ENCODE measurements at regions not wholly inside any gene's neighbourhood (a gene's known extent, or its start where the extent isn't known, plus 50 kb on each side); places are given as distances from the start of the nearest gene placed in this dataset.

DNA sequence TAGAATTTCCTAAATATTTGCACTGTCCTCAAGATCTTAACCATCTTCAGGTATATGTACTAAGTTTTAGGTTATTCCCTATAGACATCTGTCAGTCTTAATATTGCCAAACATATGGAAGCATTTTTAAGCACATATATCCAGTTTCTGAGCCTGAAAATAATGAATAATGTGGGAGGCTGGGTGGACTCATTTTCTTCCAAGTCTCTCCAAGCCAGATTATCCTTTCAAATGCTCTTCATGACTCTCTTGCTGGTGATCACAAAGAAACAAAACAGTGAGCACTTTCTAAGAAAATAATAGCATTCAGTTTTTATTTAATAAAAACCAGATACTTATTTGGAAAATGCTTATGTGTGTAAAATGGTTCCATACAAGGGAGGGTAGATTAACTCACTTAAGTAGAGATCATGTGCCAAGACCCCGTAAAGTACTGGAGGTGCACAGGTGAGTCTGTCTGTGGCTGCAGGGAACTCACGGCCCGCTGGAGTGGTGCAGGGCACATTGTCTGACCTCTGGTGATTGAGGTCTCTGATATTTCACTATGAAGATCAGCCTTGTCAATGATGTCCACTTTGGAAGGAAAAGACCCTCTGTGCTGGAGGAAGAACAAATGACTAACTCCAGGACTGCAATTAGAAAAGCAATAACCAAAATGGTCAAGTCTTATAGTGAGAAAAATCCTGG lies 161.6 kb downstream of the TMEM18 start:
- POLR2A ChIA-PET = no interaction called here
- BruUV-seq (replicated peaks) = no TSS peak
- CTCF ChIA-PET = no interaction called here

More for the DNA sequence above, 161.6 kb downstream of the TMEM18 start:
- Histone ChIP-seq H4K20me1 (ENCODE audit: insufficient read depth) (no peaks in the 10 kb centered on the region), H3K9me2 (ENCODE audit: insufficient read depth) (no peaks in the 10 kb centered on the region), H3K27ac (ENCODE audit: low read depth, low read length) (no peak overlapping the region), H3K79me2 (ENCODE audit: insufficient read depth, low read length) (no peaks in the 10 kb centered on the region), H3K4me1 (ENCODE audit: control insufficient read depth in 1 of 2, insufficient read depth in 2 of 2, low read length in 2 of 2) (no peaks in the 10 kb centered on the region), H3K9me3 (ENCODE audit: control insufficient read depth in 1 of 2, insufficient read depth in 1 of 2, low read depth in 1 of 2, low read length in 2 of 2) (no peaks in the 10 kb centered on the region), H3K4me2 (ENCODE audit: low read length) (no peak overlapping the region), H3K9ac (ENCODE audit: low read length) (no peak overlapping the region), H3K27me3 (ENCODE audit: insufficient read depth, low read length) (no peaks in the 10 kb centered on the region), H3K4me3 (replicated peaks in 1 of 2; ENCODE audit: low read depth in 1 of 2, low read length in 2 of 2) (no peak overlapping the region), H3K36me3 (ENCODE audit: control insufficient read depth in 1 of 2, insufficient read depth in 2 of 2, low read length in 2 of 2) (no peaks in the 10 kb centered on the region), H2AFZ (ENCODE audit: low read depth, low read length, poor library complexity, severe bottlenecking) (no peak overlapping the region)
- RAD21 ChIA-PET (ENCODE audit: low non-redundant PET in 1 of 2, low total read pairs in 2 of 2, uncharacterized antibody in 2 of 2, unreplicated experiment in 2 of 2) = no interaction called here
- no peak for TF ChIP-seq EZH2phosphoT487 (IDR thresholded peaks at IDR 0.05; ENCODE audit: borderline replicate concordance)
- TF ChIP-seq EGR1 (IDR thresholded peaks at IDR 0.05; ENCODE audit: low read depth) = no peak
- TF ChIP-seq RAD21 (IDR thresholded peaks at IDR 0.05; ENCODE audit: low read depth) = no peak
- no peak for TF ChIP-seq JUND (IDR thresholded peaks at IDR 0.05)
- TF ChIP-seq YY1 (IDR thresholded peaks at IDR 0.05; ENCODE audit: extremely low read depth, insufficient replicate concordance, low read depth, low read length) = no peak
- TF ChIP-seq ZNF274 (IDR thresholded peaks at IDR 0.05; ENCODE audit: low read depth, low read length) = no peak
- TF ChIP-seq, protein P1, sequence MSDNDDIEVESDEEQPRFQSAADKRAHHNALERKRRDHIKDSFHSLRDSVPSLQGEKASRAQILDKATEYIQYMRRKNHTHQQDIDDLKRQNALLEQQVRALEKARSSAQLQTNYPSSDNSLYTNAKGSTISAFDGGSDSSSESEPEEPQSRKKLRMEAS (IDR thresholded peaks at IDR 0.05) = no peak
- TF ChIP-seq POLR2A (IDR thresholded peaks at IDR 0.05; ENCODE audit: borderline replicate concordance, extremely low read depth, insufficient read depth, insufficient read length) = no peak
- TF ChIP-seq, protein P2, sequence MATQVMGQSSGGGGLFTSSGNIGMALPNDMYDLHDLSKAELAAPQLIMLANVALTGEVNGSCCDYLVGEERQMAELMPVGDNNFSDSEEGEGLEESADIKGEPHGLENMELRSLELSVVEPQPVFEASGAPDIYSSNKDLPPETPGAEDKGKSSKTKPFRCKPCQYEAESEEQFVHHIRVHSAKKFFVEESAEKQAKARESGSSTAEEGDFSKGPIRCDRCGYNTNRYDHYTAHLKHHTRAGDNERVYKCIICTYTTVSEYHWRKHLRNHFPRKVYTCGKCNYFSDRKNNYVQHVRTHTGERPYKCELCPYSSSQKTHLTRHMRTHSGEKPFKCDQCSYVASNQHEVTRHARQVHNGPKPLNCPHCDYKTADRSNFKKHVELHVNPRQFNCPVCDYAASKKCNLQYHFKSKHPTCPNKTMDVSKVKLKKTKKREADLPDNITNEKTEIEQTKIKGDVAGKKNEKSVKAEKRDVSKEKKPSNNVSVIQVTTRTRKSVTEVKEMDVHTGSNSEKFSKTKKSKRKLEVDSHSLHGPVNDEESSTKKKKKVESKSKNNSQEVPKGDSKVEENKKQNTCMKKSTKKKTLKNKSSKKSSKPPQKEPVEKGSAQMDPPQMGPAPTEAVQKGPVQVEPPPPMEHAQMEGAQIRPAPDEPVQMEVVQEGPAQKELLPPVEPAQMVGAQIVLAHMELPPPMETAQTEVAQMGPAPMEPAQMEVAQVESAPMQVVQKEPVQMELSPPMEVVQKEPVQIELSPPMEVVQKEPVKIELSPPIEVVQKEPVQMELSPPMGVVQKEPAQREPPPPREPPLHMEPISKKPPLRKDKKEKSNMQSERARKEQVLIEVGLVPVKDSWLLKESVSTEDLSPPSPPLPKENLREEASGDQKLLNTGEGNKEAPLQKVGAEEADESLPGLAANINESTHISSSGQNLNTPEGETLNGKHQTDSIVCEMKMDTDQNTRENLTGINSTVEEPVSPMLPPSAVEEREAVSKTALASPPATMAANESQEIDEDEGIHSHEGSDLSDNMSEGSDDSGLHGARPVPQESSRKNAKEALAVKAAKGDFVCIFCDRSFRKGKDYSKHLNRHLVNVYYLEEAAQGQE (IDR thresholded peaks at IDR 0.05; ENCODE audit: low read depth) = no peak
- TF ChIP-seq CEBPB (IDR thresholded peaks at IDR 0.05; ENCODE audit: low read depth) = no peak
- TF ChIP-seq, protein P3, sequence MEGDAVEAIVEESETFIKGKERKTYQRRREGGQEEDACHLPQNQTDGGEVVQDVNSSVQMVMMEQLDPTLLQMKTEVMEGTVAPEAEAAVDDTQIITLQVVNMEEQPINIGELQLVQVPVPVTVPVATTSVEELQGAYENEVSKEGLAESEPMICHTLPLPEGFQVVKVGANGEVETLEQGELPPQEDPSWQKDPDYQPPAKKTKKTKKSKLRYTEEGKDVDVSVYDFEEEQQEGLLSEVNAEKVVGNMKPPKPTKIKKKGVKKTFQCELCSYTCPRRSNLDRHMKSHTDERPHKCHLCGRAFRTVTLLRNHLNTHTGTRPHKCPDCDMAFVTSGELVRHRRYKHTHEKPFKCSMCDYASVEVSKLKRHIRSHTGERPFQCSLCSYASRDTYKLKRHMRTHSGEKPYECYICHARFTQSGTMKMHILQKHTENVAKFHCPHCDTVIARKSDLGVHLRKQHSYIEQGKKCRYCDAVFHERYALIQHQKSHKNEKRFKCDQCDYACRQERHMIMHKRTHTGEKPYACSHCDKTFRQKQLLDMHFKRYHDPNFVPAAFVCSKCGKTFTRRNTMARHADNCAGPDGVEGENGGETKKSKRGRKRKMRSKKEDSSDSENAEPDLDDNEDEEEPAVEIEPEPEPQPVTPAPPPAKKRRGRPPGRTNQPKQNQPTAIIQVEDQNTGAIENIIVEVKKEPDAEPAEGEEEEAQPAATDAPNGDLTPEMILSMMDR (IDR thresholded peaks at IDR 0.05 in 2 of 3, conservative IDR thresholded peaks at IDR 0.05 in 1 of 3; ENCODE audit: borderline replicate concordance in 1 of 3, insufficient read depth in 1 of 3, low read depth in 2 of 3, low read length in 2 of 3) = no peak
- TF ChIP-seq, protein P4, sequence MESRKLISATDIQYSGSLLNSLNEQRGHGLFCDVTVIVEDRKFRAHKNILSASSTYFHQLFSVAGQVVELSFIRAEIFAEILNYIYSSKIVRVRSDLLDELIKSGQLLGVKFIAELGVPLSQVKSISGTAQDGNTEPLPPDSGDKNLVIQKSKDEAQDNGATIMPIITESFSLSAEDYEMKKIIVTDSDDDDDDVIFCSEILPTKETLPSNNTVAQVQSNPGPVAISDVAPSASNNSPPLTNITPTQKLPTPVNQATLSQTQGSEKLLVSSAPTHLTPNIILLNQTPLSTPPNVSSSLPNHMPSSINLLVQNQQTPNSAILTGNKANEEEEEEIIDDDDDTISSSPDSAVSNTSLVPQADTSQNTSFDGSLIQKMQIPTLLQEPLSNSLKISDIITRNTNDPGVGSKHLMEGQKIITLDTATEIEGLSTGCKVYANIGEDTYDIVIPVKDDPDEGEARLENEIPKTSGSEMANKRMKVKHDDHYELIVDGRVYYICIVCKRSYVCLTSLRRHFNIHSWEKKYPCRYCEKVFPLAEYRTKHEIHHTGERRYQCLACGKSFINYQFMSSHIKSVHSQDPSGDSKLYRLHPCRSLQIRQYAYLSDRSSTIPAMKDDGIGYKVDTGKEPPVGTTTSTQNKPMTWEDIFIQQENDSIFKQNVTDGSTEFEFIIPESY (IDR thresholded peaks at IDR 0.05; ENCODE audit: extremely low read depth, insufficient replicate concordance, low read length) = no peak
- TF ChIP-seq FOSL1 (IDR thresholded peaks at IDR 0.05; ENCODE audit: low read depth) = no peak
- no peak for TF ChIP-seq ZFX (IDR thresholded peaks at IDR 0.05)
- TF ChIP-seq ELF1 (IDR thresholded peaks at IDR 0.05; ENCODE audit: borderline replicate concordance, low read depth) = no peak
- no peak for TF ChIP-seq EZH2 (IDR thresholded peaks at IDR 0.05)
- no peak for TF ChIP-seq SRF (IDR thresholded peaks at IDR 0.05; ENCODE audit: low read depth)
- no peak for TF ChIP-seq SP1 (IDR thresholded peaks at IDR 0.05; ENCODE audit: low read depth)
- no peak for TF ChIP-seq CBX3 (IDR thresholded peaks at IDR 0.05; ENCODE audit: low read depth)
- TF ChIP-seq, protein P5, sequence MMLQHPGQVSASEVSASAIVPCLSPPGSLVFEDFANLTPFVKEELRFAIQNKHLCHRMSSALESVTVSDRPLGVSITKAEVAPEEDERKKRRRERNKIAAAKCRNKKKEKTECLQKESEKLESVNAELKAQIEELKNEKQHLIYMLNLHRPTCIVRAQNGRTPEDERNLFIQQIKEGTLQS (IDR thresholded peaks at IDR 0.05) = no peak
- intact Hi-C loops (cut with micrococcal nuclease) = no loop called here
- DNase-seq (ENCODE audit: low read depth, low spot score) = no peak
- no peak for ATAC-seq

Measured in HCT116 (cell line).